HG03457 (cell line): ENCODE measurements at regions not wholly inside any gene's neighbourhood (a gene's known extent, or its start where the extent isn't known, plus 50 kb on each side); places are given as distances from the start of the nearest gene placed in this dataset.

Experiments used
- ATAC-seq: cut with Tn5 transposase; IDR thresholded peaks from one replicate; pipeline ENCODE4 v1.9.1; 2021; ENCODE audit warnings: moderate number of reproducible peaks; ENCODE audit not compliant: unreplicated experiment

DNA sequence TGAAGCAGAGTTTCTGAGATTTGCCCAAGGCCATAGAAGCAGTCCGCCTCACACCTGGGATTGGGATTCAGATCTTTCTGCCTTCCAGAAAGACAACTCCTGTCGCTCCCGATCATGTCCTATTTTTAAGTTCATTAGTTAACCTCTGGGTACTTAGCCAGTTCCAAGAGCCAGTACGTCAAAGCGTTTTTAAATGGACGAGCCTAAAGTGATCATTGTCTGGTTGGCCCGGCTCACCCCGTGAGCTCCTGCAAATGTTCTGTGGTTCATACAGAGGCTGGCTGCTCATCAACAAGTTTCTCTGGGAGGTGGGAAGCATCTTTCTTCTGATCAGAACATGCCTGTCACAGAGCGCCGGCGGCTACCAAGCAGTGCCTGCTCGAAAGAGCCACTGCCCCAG is 554.5 kb upstream of the WWC1 start:
- no peak for ATAC-seq

DNA sequence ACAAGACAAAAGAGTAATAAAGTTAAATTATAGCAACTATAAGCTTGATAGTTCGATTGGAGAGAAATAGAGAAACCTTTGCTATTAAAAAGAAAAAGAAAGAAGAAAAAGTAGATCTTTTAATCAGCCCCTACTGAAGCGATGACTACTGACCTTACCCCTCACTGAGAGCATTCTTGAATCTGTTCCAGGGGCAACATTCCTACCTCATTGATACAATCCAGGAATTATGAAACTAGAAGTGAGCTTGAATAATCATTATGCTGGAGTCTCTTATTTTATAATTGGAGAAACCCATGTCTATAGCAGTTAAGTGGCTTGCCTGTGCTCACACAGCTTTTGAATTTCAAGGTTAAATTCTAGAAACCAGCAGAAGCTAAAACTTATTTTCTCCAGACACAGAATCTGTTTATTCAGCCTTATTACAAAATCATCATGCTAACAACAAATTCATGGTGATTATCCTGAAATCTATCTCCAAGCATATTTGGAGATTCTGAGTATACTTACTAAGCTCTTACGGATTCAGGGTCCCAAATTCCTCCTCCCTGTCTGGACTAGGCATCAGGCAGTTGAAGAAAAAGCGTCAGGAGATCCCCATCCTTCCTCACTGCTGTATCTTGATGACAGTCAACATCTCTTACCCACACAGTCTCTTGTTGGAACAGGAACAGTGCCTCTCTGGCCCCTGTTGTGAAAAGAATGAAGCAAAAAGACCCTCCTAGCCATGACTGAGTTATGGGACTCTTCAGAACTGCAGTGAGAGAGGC is 547.6 kb upstream of the WWC1 start:
- ATAC-seq, result no peak

DNA sequence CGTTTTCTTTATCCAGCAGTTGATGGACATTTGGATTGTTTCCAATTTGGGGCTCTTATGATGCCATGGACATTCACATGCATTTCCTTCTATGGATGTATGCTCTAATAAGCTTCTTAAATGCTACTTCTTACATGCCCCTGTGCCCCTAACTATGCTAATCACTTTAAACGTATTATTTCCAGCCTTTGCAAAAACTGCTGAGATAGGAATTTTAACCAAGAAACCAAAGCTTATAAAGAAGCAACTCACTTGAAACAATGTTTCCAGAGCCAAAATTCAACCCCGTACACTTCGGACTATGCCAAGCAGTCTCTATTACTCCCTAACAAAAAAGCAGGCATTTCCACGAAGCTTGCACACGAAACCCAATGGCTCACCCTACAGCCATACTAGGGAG is 545.6 kb upstream of the WWC1 start:
- ATAC-seq, result no peak

GRCh38 chr5:167750586-167750985 is 540.9 kb upstream of the WWC1 start:
- no peak for ATAC-seq

- ATAC-seq, result no peak
Measured at GRCh38 chr5:167752936-167753335, 538.5 kb upstream of the WWC1 start.

- ATAC-seq, result no peak
Measured at GRCh38 chr5:167753725-167754490, 537.5 kb upstream of the WWC1 start.

GRCh38 chr5:167754501-167755021 is 536.9 kb upstream of the WWC1 start:
- ATAC-seq, result no peak

DNA sequence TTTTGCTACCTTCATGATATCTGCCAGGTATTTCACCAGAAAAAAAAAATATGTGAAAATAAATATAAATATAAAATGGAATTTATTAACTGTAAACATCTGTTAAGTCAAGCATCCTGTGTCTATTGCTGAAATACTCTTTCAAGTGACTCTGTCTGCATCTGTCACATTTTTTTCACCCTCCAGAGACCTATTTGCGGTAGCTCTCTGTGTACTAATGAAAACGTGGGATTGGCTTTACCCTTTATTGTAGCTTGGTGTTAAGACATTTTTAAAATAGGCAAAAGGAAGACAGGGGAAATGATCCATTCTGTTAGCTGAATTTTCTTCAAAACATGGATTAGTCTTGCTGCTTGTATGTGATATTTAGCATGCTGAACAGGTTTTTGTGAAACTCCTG is 536.0 kb upstream of the WWC1 start:
- ATAC-seq, result no peak

DNA sequence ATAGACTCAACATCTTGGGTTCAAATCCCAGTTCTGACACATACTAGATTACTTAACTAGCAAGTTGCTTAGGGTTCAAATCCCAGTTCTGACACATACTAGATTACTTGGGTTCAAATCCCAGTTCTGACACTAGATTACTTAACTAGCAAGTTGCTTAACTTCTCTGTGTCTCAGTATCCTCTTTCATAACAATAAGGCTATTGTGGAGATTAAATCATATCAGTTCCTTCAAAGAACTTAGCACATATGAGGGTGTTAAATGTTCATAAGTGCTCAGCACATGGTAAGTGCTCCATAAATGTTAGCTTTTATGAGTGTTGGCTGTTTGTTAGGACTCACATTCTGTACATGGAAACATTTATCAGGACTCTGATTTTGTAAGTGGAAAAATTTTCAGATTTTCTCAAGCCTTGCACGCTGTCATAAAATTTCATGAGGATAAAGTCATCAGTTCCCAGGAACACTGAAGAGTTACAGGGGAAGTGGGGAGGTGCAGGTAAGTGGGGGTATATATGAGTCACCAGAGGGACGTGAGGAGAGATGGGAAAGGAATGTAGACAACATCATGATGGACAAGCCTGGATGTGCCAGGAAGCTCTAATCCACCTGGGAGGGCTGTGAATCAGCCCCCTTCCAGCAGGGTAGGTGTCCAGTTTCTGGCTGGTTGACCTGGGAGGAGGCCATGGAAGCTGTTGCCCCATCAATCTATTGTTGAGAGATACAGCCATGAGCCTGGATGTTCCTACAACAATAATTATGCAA is 532.2 kb upstream of the WWC1 start:
- no peak for ATAC-seq

DNA sequence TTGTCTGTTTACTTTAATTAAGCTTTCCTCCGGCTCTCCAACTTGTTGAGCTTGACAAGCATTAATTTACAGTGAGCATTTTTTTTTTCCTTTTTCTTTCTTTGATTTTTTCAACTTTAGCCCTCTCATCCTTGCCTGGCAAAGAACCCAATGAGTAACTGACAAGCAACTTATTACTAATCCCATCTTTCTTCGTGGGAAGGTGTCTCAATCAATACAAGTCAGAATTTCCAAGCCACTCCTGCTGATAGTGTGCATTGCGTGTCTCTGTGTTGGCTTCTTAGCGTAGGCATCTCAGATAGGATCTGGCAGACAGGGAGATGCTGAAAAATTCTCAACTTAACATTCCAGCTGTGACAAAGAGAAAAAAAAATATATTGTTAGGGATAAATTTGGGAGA is 527.7 kb upstream of the WWC1 start:
- no peak for ATAC-seq

GRCh38 chr5:167764641-167765289 is 526.7 kb upstream of the WWC1 start:
- no peak for ATAC-seq

DNA sequence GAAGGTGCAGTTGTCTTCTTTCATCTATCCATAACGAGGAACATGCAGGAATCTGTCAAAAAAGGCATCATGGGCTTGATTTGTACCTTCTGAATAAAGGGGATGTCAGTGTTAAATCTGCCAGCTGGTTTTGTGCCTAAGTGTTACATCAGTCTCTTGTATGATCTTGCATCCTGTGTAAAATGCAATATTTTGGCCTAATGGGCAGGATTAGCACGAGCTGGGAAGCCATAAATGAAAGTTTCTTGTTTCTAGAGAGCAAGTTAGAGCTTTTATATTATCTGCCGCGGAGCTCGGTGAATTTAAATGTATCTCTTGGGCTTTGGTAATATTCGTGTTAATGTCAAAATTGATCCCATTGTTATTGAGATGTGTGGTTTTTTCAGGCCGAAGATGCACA is 526.1 kb upstream of the WWC1 start:
- no peak for ATAC-seq

DNA sequence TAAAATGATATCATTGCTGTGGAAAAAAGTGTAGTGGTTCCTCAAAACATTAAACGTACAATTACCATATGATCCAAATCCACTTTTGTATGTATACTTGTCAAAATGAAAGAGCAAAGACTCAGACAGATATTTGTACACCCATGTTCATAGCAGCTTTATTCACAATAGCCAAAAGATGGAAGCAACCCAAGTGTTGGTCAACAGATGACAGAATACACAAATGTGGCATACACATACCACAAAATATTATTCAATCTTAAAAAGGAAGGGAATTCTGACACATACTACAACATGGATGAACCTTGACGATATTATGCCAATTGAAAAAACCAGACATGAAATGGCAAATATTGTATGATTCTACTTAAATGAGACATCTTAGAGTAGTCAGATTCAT is 524.5 kb upstream of the WWC1 start:
- no peak for ATAC-seq

DNA sequence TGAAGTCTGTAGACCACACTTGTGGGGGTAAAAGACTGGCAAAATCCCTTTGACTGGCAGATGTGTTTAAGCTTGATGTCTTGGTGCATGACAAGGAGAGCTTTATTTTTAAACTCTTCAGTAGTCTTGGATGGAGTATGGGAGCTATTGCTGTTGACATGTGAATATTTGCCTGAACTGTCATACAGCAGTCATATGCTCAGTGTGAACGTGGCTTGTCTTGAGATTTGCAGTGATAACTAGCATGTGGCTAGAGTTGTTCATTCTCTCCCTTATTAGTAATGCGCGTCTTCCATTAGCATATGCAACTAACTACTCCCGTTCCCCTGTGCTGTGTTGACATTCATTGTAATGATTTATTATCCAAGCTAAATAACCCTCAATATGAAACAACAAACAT is 523.6 kb upstream of the WWC1 start:
- no peak for ATAC-seq

DNA sequence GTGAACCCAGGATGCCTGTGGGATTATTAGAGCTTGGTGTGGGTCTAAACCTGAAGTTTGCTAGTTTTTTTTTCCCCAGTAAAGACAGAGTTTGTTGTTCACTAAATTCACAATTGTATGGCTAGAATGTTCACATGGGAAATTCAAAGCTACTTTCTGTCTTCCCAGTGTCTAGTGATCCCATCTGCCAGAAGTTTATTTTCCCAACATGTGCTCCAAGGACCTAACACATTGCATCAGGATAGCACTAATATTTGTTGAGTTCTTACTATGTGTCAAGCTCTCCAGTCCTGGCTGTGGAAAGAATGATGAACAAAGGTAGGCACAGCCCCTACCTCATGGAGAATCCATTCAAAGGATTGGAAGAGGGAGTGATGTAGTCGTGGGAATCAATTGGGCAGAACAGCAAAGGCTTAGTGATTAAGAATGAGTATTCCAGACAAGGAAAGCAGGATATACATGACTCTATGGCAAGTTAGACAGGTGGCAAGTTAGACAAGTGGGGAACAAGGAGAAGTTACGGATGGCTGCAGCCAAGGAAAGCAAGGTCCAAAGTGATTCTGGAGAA is 521.5 kb upstream of the WWC1 start:
- no peak for ATAC-seq

GRCh38 chr5:167770461-167770860 is 521.0 kb upstream of the WWC1 start:
- ATAC-seq, result no peak

DNA sequence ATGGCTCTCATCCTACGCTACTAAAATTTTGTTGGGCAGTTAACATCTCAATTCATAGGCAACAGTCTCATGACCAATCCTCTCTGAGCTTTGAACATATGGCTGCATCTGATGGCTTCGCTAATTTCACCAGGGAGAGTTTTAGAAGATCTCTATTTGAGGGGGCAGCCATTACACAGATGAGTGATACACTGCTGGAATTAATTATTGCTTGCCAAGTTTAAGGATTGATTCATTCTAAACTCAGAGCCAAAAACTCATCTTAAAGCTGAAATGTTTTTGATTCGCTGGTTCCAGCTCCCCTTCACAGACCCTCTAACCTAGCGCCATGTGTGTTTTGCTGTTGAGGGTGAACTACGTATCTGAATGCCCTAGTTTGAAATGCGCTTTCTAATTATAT is 519.9 kb upstream of the WWC1 start:
- ATAC-seq, result no peak

DNA sequence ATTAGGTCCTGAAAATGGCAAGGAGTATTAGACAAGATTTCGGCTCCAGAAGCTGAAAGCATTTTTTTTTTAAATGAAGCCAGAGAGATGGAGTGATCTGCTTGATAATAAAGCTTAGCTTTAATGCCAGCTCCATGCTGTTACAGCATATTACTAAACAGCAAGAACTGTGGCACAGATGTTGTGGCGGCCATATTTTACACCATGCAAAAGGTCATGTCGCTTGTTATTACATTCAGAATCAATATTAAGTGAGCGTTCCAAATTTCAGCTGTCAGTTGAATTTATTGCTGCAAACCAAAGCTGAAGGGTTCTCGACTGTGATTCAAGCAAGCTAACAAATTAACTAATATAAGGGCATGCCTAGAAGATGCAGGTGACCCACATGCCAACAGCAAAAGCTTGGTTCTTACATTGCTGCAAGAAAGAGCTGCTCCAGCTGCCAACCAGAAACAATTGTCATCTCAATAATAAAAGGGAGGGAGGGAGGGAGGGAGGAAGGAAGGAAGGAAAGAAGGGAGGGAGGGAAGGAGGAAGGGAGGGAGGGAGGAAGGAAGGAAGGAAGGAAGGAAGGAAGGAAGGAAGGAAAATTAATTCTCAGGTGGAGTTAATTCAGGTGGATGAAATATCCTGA is 517.7 kb upstream of the WWC1 start:
- ATAC-seq, result no peak

DNA sequence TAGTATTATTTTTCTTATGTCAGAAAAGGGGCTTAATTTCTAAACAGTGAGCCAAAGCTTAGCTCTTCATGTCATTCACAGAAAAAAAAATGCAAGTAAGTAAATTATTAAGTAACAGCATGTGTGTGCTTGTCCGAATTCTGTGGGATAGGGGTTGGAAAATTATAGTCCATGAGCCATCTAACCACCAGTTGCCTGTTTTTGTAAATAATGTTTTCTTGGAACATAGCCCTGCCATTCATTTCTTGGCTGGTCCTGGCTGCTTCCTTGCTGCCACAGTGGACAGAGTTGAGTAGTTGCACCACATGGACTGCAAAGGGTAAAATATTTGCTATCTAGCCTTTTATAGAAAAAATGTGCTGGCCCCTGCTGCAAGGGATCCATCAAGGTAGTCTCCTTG is 513.7 kb upstream of the WWC1 start:
- no peak for ATAC-seq

DNA sequence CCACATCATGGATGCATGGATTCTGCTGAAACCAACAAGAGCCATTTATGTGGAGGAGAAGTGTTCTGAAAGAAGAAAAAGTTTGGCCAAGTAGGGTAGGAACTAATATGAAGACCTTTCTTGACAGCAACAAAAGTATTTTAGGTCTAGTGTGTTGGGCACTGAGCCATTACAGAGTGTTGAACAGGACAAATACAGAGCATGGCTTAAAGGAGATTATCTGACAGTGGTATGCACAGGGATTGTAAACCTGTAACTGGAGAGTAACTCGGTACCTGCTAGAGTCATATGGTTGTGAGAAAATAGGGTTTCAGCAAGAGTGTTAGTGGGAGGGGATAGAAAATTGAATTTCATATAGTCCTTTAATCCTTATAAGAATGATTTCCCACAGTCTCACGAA is 513.2 kb upstream of the WWC1 start:
- no peak for ATAC-seq
